ENCODE measurements at regions not wholly inside any gene's neighbourhood (a gene's known extent, or its start where the extent isn't known, plus 50 kb on each side); places are given as distances from the start of the nearest gene placed in this dataset.

- H3K9me3 ChIP-seq (ENCODE audit: low read depth), result no peaks in the 10 kb centered on the region
- H3K79me2 ChIP-seq (ENCODE audit: insufficient read depth), result no peaks in the 10 kb centered on the region
- H2AFZ ChIP-seq, result no peak overlapping the region
- H3K9me2 ChIP-seq (ENCODE audit: insufficient read depth), result no peaks in the 10 kb centered on the region
- H3K36me3 ChIP-seq (ENCODE audit: low read depth), result no peaks in the 10 kb centered on the region
- H3K4me3 ChIP-seq, result no peak overlapping the region
- no peak for DNase-seq
- 54 to 59% methylated on average over 7 of the region's 7 CpGs for WGBS, 2 experiments (ENCODE audit: low coverage in 1 of 2, low lambda C conversion rate in 2 of 2, missing lambda C conversion rate in 2 of 2)
- no peaks in the 10 kb centered on the region for H3K4me1 ChIP-seq (ENCODE audit: insufficient read depth)
- no peaks in the 10 kb centered on the region for H3F3A ChIP-seq (ENCODE audit: insufficient read depth)
- TF ChIP-seq EZH2phosphoT487 (IDR thresholded peaks at IDR 0.05; ENCODE audit: insufficient read depth, low read depth), result no peak
- no peak for TF ChIP-seq EZH2 (IDR thresholded peaks at IDR 0.05; ENCODE audit: insufficient read depth, poor library complexity, severe bottlenecking)
- no peak overlapping the region for H3K4me2 ChIP-seq (ENCODE audit: unreplicated experiment)
- no peaks in the 10 kb centered on the region for H3K27me3 ChIP-seq (replicated peaks; ENCODE audit: insufficient read depth)
- in situ Hi-C loops (cut with MboI), result no loop called here
- H3K9ac ChIP-seq, result no peak overlapping the region
- H4K20me1 ChIP-seq (ENCODE audit: insufficient read depth), result no peaks in the 10 kb centered on the region
- no peak overlapping the region for H3K27ac ChIP-seq
Observed at GRCh38 chrX:39626749-39627148, 471.0 kb downstream of the BCOR start.

GRCh38 chrX:39627257-39627656 lies 470.5 kb downstream of the BCOR start:
- no peaks in the 10 kb centered on the region for H3F3A ChIP-seq (ENCODE audit: insufficient read depth)
- no peak overlapping the region for H3K4me2 ChIP-seq (ENCODE audit: unreplicated experiment)
- WGBS, 2 experiments (ENCODE audit: low coverage in 1 of 2, low lambda C conversion rate in 2 of 2, missing lambda C conversion rate in 2 of 2), result 26 to 28% methylated on average over 5 of the region's 5 CpGs
- H3K9me2 ChIP-seq (ENCODE audit: insufficient read depth), result no peaks in the 10 kb centered on the region
- H3K4me3 ChIP-seq, result no peak overlapping the region
- H3K36me3 ChIP-seq (ENCODE audit: low read depth), result no peaks in the 10 kb centered on the region
- no peaks in the 10 kb centered on the region for H3K27me3 ChIP-seq (replicated peaks; ENCODE audit: insufficient read depth)
- H2AFZ ChIP-seq, result no peak overlapping the region
- H3K79me2 ChIP-seq (ENCODE audit: insufficient read depth), result no peaks in the 10 kb centered on the region
- no peaks in the 10 kb centered on the region for H3K9me3 ChIP-seq (ENCODE audit: low read depth)
- no peak overlapping the region for H3K9ac ChIP-seq
- H3K27ac ChIP-seq, result no peak overlapping the region
- DNase-seq, result no peak
- TF ChIP-seq EZH2phosphoT487 (IDR thresholded peaks at IDR 0.05; ENCODE audit: insufficient read depth, low read depth) (no peak), EZH2 (IDR thresholded peaks at IDR 0.05; ENCODE audit: insufficient read depth, poor library complexity, severe bottlenecking) (no peak)
- in situ Hi-C loops (cut with MboI), result no loop called here
- H3K4me1 ChIP-seq (ENCODE audit: insufficient read depth), result no peaks in the 10 kb centered on the region
- no peaks in the 10 kb centered on the region for H4K20me1 ChIP-seq (ENCODE audit: insufficient read depth)

GRCh38 chrX:39629001-39629400 lies 468.8 kb downstream of the BCOR start:
- no peak overlapping the region for H3K4me3 ChIP-seq
- 80 to 86% methylated on average over 1 of the region's 1 CpG for WGBS, 2 experiments (ENCODE audit: low coverage in 1 of 2, low lambda C conversion rate in 2 of 2, missing lambda C conversion rate in 2 of 2)
- no peaks in the 10 kb centered on the region for H4K20me1 ChIP-seq (ENCODE audit: insufficient read depth)
- TF ChIP-seq EZH2 (IDR thresholded peaks at IDR 0.05; ENCODE audit: insufficient read depth, poor library complexity, severe bottlenecking), result no peak
- TF ChIP-seq EZH2phosphoT487 (IDR thresholded peaks at IDR 0.05; ENCODE audit: insufficient read depth, low read depth), result no peak
- no peak for DNase-seq
- H3F3A ChIP-seq (ENCODE audit: insufficient read depth), result no peaks in the 10 kb centered on the region
- no peaks in the 10 kb centered on the region for H3K4me1 ChIP-seq (ENCODE audit: insufficient read depth)
- H3K36me3 ChIP-seq (ENCODE audit: low read depth), result no peaks in the 10 kb centered on the region
- in situ Hi-C loops (cut with MboI), result no loop called here
- H3K9me2 ChIP-seq (ENCODE audit: insufficient read depth), result no peaks in the 10 kb centered on the region
- no peak overlapping the region for H3K27ac ChIP-seq
- no peak overlapping the region for H3K4me2 ChIP-seq (ENCODE audit: unreplicated experiment)
- no peaks in the 10 kb centered on the region for H3K9me3 ChIP-seq (ENCODE audit: low read depth)
- no peak overlapping the region for H3K9ac ChIP-seq
- no peak overlapping the region for H2AFZ ChIP-seq
- no peaks in the 10 kb centered on the region for H3K79me2 ChIP-seq (ENCODE audit: insufficient read depth)
- H3K27me3 ChIP-seq (replicated peaks; ENCODE audit: insufficient read depth), result no peaks in the 10 kb centered on the region

GRCh38 chrX:39630344-39630743 lies 467.4 kb downstream of the BCOR start:
- in situ Hi-C loops (cut with MboI), result no loop called here
- WGBS, 2 experiments (ENCODE audit: low coverage in 1 of 2, low lambda C conversion rate in 2 of 2, missing lambda C conversion rate in 2 of 2), result 64 to 82% methylated on average over 2 of the region's 2 CpGs

More at GRCh38 chrX:39630344-39630743, 467.4 kb downstream of the BCOR start:
- H3K4me2 ChIP-seq (ENCODE audit: unreplicated experiment), result no peak overlapping the region
- no peaks in the 10 kb centered on the region for H3F3A ChIP-seq (ENCODE audit: insufficient read depth)
- no peak for TF ChIP-seq EZH2phosphoT487 (IDR thresholded peaks at IDR 0.05; ENCODE audit: insufficient read depth, low read depth)
- no peak for TF ChIP-seq EZH2 (IDR thresholded peaks at IDR 0.05; ENCODE audit: insufficient read depth, poor library complexity, severe bottlenecking)
- DNase-seq, result no peak
- no peak overlapping the region for H3K27ac ChIP-seq
- H3K9ac ChIP-seq, result no peak overlapping the region
- H3K9me3 ChIP-seq (ENCODE audit: low read depth), result no peaks in the 10 kb centered on the region
- H4K20me1 ChIP-seq (ENCODE audit: insufficient read depth), result no peaks in the 10 kb centered on the region
- no peaks in the 10 kb centered on the region for H3K4me1 ChIP-seq (ENCODE audit: insufficient read depth)
- no peaks in the 10 kb centered on the region for H3K27me3 ChIP-seq (replicated peaks; ENCODE audit: insufficient read depth)
- no peaks in the 10 kb centered on the region for H3K9me2 ChIP-seq (ENCODE audit: insufficient read depth)
- H3K36me3 ChIP-seq (ENCODE audit: low read depth), result no peaks in the 10 kb centered on the region
- no peak overlapping the region for H2AFZ ChIP-seq
- H3K79me2 ChIP-seq (ENCODE audit: insufficient read depth), result no peaks in the 10 kb centered on the region
- H3K4me3 ChIP-seq, result no peak overlapping the region
